DND-41 (cell line): ENCODE measurements at regions not wholly inside any gene's neighbourhood (a gene's known extent, or its start where the extent isn't known, plus 50 kb on each side); places are given as distances from the start of the nearest gene placed in this dataset.

ENCODE experiments used
- CTCF ChIP-seq: IDR thresholded peaks from 2 replicates; pipeline ENCODE4 v1.5.1; 2012; ENCODE audit warnings: borderline replicate concordance, low read length, moderate library complexity, mild to moderate bottlenecking; ENCODE audit not compliant: poor library complexity, severe bottlenecking; ENCODE audit errors: extremely low read depth
- EZH2 ChIP-seq: IDR thresholded peaks from 3 replicates; pipeline ENCODE4 v1.6.1; 2012; ENCODE audit warnings: borderline replicate concordance, low read depth, mild to moderate bottlenecking, moderate library complexity, low read length, inconsistent platforms; ENCODE audit not compliant: severe bottlenecking

GRCh38 chr3:59518283-59519055, 468.6 kb upstream of the CFAP20DC start:
- TF ChIP-seq CTCF (no peak), EZH2 (no peak)
